PFSK-1 (cell line): ENCODE measurements at regions not wholly inside any gene's neighbourhood (a gene's known extent, or its start where the extent isn't known, plus 50 kb on each side); places are given as distances from the start of the nearest gene placed in this dataset.

Experiments used
- POLR2AphosphoS5 ChIP-seq: IDR thresholded peaks from 2 replicates; pipeline ENCODE4 v1.6.1; 2012; ENCODE audit warnings: low read depth, mild to moderate bottlenecking, control low read depth, low read length, moderate library complexity
- SIN3A ChIP-seq: IDR thresholded peaks from 2 replicates; pipeline ENCODE4 v1.6.1; 2012; ENCODE audit warnings: mild to moderate bottlenecking, low read length, moderate library complexity, borderline replicate concordance; ENCODE audit not compliant: insufficient read depth
- TF ChIP-seq, protein P1 (sequence below), 2 experiments: IDR thresholded peaks; 2 replicates each; pipeline versions ENCODE4 v1.6.1 to v1.8.0; 2011 to 2012; ENCODE audit warnings: low read depth in 2 of 2, low read length in 2 of 2, control low read depth in 1 of 2, inconsistent platforms in 1 of 2, mild to moderate bottlenecking in 1 of 2, moderate library complexity in 1 of 2; ENCODE audit not compliant: insufficient read depth in 1 of 2

DNA sequence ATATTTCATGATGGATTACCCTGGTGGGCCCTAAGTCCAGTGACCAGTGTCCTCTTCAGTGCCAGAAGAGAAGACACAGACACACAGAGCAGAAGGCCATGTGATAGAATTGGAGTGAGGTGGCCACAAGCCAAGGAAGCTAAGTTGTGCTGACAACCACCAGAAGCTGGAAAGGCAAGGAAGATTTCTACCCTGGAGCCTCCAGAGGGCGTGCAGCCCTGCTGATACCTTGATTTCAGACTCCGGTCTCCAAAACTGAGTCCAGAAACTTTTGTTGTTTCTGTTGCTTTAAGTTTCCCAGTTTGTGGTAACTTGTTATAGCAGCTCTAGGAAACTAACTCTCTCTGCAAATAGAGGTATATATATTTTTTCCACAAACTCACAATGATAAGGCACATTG lies 396.6 kb upstream of the ASIC2 start:
- TF ChIP-seq SIN3A (no peak), POLR2AphosphoS5 (no peak)
- TF ChIP-seq, protein P1, sequence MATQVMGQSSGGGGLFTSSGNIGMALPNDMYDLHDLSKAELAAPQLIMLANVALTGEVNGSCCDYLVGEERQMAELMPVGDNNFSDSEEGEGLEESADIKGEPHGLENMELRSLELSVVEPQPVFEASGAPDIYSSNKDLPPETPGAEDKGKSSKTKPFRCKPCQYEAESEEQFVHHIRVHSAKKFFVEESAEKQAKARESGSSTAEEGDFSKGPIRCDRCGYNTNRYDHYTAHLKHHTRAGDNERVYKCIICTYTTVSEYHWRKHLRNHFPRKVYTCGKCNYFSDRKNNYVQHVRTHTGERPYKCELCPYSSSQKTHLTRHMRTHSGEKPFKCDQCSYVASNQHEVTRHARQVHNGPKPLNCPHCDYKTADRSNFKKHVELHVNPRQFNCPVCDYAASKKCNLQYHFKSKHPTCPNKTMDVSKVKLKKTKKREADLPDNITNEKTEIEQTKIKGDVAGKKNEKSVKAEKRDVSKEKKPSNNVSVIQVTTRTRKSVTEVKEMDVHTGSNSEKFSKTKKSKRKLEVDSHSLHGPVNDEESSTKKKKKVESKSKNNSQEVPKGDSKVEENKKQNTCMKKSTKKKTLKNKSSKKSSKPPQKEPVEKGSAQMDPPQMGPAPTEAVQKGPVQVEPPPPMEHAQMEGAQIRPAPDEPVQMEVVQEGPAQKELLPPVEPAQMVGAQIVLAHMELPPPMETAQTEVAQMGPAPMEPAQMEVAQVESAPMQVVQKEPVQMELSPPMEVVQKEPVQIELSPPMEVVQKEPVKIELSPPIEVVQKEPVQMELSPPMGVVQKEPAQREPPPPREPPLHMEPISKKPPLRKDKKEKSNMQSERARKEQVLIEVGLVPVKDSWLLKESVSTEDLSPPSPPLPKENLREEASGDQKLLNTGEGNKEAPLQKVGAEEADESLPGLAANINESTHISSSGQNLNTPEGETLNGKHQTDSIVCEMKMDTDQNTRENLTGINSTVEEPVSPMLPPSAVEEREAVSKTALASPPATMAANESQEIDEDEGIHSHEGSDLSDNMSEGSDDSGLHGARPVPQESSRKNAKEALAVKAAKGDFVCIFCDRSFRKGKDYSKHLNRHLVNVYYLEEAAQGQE (IDR thresholded peaks at IDR 0.05; ENCODE audit: insufficient read depth in 1 of 2, low read depth in 2 of 2, low read length in 2 of 2), result no peak
